ENCODE measurements at regions not wholly inside any gene's neighbourhood (a gene's known extent, or its start where the extent isn't known, plus 50 kb on each side); places are given as distances from the start of the nearest gene placed in this dataset.
A peak's percentile ranks its signal among the peaks of the same experiment; 100 is the strongest.

DNA sequence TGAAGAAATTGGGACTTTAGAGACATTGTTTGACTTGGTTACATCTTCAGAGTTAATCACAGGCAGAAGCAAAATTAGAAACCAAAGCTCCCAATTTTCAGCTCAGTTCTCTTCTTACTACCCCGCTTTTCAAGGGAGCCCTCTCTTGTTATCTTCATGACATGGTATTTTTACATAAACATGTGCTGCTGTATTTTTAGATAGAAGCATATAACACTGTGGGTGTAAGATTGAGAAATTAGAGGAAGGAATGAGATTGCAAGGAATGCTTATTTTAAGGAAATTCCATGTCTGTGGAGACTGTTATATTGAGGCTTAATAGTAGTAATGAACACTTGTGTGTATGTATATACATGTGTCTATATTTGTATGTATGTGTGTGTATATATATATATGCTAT, 401.6 kb downstream of the TMEM232 start:
- Histone ChIP-seq H3K27ac (no peak overlapping the region), H3K4me3 (ENCODE audit: low read depth, low read length) (no peak overlapping the region), H3K27me3 (ENCODE audit: insufficient read depth, low read depth, severe bottlenecking) (no peaks in the 10 kb centered on the region), H3K9me3 (ENCODE audit: severe bottlenecking) (peaks cover 2% of the 10 kb centered on the region), H3K36me3 (no peaks in the 10 kb centered on the region)
- TF ChIP-seq, protein P1, sequence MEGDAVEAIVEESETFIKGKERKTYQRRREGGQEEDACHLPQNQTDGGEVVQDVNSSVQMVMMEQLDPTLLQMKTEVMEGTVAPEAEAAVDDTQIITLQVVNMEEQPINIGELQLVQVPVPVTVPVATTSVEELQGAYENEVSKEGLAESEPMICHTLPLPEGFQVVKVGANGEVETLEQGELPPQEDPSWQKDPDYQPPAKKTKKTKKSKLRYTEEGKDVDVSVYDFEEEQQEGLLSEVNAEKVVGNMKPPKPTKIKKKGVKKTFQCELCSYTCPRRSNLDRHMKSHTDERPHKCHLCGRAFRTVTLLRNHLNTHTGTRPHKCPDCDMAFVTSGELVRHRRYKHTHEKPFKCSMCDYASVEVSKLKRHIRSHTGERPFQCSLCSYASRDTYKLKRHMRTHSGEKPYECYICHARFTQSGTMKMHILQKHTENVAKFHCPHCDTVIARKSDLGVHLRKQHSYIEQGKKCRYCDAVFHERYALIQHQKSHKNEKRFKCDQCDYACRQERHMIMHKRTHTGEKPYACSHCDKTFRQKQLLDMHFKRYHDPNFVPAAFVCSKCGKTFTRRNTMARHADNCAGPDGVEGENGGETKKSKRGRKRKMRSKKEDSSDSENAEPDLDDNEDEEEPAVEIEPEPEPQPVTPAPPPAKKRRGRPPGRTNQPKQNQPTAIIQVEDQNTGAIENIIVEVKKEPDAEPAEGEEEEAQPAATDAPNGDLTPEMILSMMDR (IDR thresholded peaks at IDR 0.05; ENCODE audit: low read depth, low read length) = no peak
- no peak for DNase-seq

- Histone ChIP-seq H3K4me3 (ENCODE audit: low read depth, low read length) (no peak overlapping the region), H3K27ac (peak overlapping the region; percentile 31; the same call in 1 of the 2 replicates), H3K9me3 (ENCODE audit: severe bottlenecking) (peaks cover 2% of the 10 kb centered on the region), H3K36me3 (no peaks in the 10 kb centered on the region), H3K27me3 (ENCODE audit: insufficient read depth, low read depth, severe bottlenecking) (no peaks in the 10 kb centered on the region)
- peak; percentile 18 for DNase-seq
- TF ChIP-seq, protein P1 (IDR thresholded peaks at IDR 0.05; ENCODE audit: low read depth, low read length) = no peak
These were observed 396.4 kb downstream of the TMEM232 start for GRCh38 chr5:110329955-110330525.

GRCh38 chr5:110333384-110333783, 393.1 kb downstream of the TMEM232 start:
- Histone ChIP-seq H3K27ac (no peak overlapping the region; the same call in 1 of the 2 replicates), H3K27me3 (ENCODE audit: insufficient read depth, low read depth, severe bottlenecking) (no peaks in the 10 kb centered on the region), H3K36me3 (no peaks in the 10 kb centered on the region), H3K4me3 (ENCODE audit: low read depth, low read length) (no peak overlapping the region), H3K9me3 (ENCODE audit: severe bottlenecking) (peaks cover 2% of the 10 kb centered on the region)
- TF ChIP-seq, protein P1 (IDR thresholded peaks at IDR 0.05; ENCODE audit: low read depth, low read length) = peak; percentile 52; the same call in 1 of the 2 replicates
- DNase-seq = peak; percentile 60

DNA sequence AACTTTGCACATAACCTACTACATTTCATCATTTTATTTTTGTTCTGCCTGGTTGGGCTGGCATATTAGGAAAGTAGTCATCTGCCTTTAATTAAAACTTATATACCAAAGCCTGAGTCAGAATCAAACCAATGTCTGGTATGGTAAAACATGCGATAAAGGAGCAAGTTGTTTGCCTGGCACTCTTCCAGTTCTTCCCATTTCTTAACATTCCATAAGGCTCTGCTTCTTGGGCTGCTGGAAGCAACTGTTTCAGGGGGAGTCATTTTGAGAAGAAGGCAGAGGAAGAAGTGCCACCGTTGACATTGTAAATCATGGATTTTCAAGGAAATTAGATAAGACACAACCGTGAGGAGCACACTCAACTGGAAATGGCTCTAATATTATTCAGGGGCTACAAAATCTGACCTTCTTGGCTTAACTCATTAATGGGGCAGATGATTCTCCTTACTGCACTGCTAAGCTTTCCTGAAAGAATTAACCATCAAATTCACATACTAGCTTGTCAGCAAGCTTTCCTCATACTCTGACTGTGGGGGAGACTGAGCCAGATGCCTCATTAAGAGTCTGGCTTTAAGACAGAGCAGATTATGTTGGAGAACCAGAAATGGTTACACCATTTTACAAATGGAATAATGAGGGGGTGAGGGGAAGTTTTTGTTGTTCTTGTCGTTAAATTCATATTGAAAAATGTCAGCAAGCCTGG, 391.0 kb downstream of the TMEM232 start:
- no peaks in the 10 kb centered on the region for H3K27me3 ChIP-seq (ENCODE audit: insufficient read depth, low read depth, severe bottlenecking)
- H3K9me3 ChIP-seq (ENCODE audit: severe bottlenecking) = no peaks in the 10 kb centered on the region
- DNase-seq = peak; percentile 11
- H3K36me3 ChIP-seq = no peaks in the 10 kb centered on the region
- TF ChIP-seq, protein P1 (IDR thresholded peaks at IDR 0.05; ENCODE audit: low read depth, low read length) = no peak
- H3K27ac ChIP-seq = no peak overlapping the region
- no peak overlapping the region for H3K4me3 ChIP-seq (ENCODE audit: low read depth, low read length)

- DNase-seq = no peak
- TF ChIP-seq, protein P1 (IDR thresholded peaks at IDR 0.05; ENCODE audit: low read depth, low read length) = no peak
- no peak overlapping the region for H3K4me3 ChIP-seq (ENCODE audit: low read depth, low read length)
- no peaks in the 10 kb centered on the region for H3K36me3 ChIP-seq
- H3K27ac ChIP-seq = no peak overlapping the region
- H3K9me3 ChIP-seq (ENCODE audit: severe bottlenecking) = no peaks in the 10 kb centered on the region
- H3K27me3 ChIP-seq (ENCODE audit: insufficient read depth, low read depth, severe bottlenecking) = no peaks in the 10 kb centered on the region
These were observed 388.0 kb downstream of the TMEM232 start for GRCh38 chr5:110338341-110339083.
